ENCODE measurements at regions not wholly inside any gene's neighbourhood (a gene's known extent, or its start where the extent isn't known, plus 50 kb on each side); places are given as distances from the start of the nearest gene placed in this dataset.
A peak's percentile ranks its signal among the peaks of the same experiment; 100 is the strongest.

DNA sequence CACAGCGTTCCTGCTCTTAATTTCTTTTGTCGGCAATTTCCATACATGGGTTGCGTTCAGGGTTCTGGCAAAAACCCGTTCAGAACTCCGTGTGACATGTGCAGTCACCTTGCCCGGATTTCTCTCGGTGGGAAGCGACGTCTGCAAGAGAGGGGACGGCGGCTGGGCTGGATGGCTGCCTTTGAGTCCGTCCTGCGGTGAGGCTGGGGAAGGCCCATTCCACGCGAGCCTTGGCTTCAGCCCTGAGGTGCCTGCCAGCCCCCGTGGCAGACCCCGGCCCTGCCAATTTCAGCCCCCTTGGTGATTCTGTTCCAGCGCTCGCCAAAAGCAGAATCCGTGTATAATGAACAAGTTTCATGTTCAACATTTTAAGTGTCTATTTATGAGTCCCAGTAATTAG, 72.6 kb upstream of the TSHZ3 start:
- Histone ChIP-seq H3K4me1 (ENCODE audit: control insufficient read depth, insufficient read depth, low read length) (peaks cover 65% of the 10 kb centered on the region), H3K9ac (ENCODE audit: low read length) (peak overlapping the region; percentile 11), H3K27ac (ENCODE audit: low read depth, low read length) (no peak overlapping the region; the same call in 1 of the 2 replicates), H3K27me3 (ENCODE audit: control insufficient read depth, insufficient read depth, low read length) (no peaks in the 10 kb centered on the region), H3K9me3 (ENCODE audit: control insufficient read depth, insufficient read depth, low read depth, low read length) (no peaks in the 10 kb centered on the region), H3K36me3 (ENCODE audit: control insufficient read depth, insufficient read depth, low read length) (no peaks in the 10 kb centered on the region), H3K4me3 (ENCODE audit: low read depth, low read length) (no peak overlapping the region)

DNA sequence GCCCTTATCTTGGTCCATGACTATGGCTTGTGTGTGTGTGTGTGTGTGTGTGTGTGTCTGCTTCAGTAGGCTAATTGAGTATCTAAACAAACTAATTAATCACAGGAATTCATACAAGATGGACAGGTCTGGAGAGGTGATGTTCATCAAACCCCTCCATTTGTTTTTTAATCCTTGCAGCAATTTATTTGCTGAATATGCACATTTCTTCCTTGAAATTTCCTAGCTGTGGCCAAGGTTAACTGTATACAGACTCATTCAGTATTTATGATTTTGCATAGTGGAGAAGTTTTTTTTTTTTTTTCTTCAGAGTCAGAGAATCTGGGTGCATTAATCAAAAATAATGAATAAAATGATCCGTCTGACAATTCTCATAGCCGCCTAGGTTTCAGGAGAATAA, 74.7 kb upstream of the TSHZ3 start:
- Histone ChIP-seq H3K4me3 (ENCODE audit: low read depth, low read length) (no peak overlapping the region), H3K27me3 (ENCODE audit: control insufficient read depth, insufficient read depth, low read length) (no peaks in the 10 kb centered on the region), H3K27ac (ENCODE audit: low read depth, low read length) (no peak overlapping the region), H3K36me3 (ENCODE audit: control insufficient read depth, insufficient read depth, low read length) (no peaks in the 10 kb centered on the region), H3K4me1 (ENCODE audit: control insufficient read depth, insufficient read depth, low read length) (peaks cover 45% of the 10 kb centered on the region), H3K9me3 (ENCODE audit: control insufficient read depth, insufficient read depth, low read depth, low read length) (no peaks in the 10 kb centered on the region), H3K9ac (ENCODE audit: low read length) (no peak overlapping the region)

DNA sequence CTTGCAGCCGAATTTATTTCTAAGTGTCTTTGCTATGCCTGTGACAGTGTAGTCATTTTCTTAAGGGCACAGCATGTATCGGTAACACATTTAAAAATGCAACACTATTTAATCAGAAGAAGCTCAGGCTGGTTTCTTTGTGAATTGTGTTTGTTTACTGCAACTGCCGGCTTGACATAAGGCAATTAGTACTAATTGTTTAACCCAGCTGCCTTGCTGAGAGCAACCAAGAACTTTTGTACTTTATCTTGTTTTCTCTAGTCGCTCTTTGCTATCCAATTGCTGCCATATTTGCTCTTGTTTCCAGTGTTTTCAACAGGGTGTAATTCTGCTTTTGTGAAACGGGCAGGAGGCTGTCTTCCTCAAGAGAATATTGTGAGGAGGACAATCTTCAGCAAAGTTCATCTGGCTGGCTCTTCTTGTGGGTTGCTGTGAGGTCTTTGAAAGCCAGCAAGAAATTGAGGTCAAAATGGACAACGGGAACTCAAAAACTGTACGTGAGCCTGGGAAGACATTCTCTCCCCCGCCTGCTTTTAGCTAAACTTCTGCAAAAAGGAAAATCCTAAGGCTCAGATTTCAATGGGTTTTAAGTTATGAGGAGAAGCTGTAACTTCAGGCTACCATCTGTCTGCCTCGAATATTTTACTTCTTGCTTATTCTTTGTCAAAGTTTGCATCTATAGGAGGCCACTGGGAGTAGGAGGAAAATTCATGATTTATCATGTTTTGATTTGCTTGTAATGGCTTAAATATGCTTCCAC, 75.8 kb upstream of the TSHZ3 start:
- Histone ChIP-seq H3K36me3 (ENCODE audit: control insufficient read depth, insufficient read depth, low read length) (no peaks in the 10 kb centered on the region), H3K27me3 (ENCODE audit: control insufficient read depth, insufficient read depth, low read length) (no peaks in the 10 kb centered on the region), H3K4me1 (ENCODE audit: control insufficient read depth, insufficient read depth, low read length) (peaks cover 37% of the 10 kb centered on the region), H3K9me3 (ENCODE audit: control insufficient read depth, insufficient read depth, low read depth, low read length) (no peaks in the 10 kb centered on the region), H3K4me3 (ENCODE audit: low read depth, low read length) (no peak overlapping the region), H3K9ac (ENCODE audit: low read length) (no peak overlapping the region), H3K27ac (ENCODE audit: low read depth, low read length) (no peak overlapping the region)

DNA sequence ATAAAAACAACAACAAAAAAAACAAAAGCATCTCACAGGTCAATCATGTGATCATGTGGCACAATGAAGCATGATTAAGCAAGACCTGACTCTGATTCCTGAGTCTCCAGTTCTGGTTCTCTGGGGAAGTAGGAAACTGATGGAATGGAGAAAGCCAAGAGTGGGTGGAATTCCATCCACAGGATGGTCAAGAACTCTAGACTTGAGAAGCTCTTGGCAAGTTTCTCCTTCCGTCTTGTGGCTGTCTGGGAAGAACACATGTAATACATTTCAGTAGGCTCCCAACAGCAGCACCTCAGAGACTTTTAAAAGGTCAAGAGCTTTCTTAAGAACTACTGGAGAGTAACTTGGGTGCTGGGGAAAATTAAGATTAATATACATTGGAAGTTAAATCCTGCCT, 78.6 kb upstream of the TSHZ3 start:
- Histone ChIP-seq H3K4me3 (ENCODE audit: low read depth, low read length) (no peak overlapping the region), H3K4me1 (ENCODE audit: control insufficient read depth, insufficient read depth, low read length) (peaks cover 12% of the 10 kb centered on the region), H3K27ac (ENCODE audit: low read depth, low read length) (no peak overlapping the region), H3K9me3 (ENCODE audit: control insufficient read depth, insufficient read depth, low read depth, low read length) (no peaks in the 10 kb centered on the region), H3K36me3 (ENCODE audit: control insufficient read depth, insufficient read depth, low read length) (no peaks in the 10 kb centered on the region), H3K9ac (ENCODE audit: low read length) (no peak overlapping the region), H3K27me3 (ENCODE audit: control insufficient read depth, insufficient read depth, low read length) (no peaks in the 10 kb centered on the region)

DNA sequence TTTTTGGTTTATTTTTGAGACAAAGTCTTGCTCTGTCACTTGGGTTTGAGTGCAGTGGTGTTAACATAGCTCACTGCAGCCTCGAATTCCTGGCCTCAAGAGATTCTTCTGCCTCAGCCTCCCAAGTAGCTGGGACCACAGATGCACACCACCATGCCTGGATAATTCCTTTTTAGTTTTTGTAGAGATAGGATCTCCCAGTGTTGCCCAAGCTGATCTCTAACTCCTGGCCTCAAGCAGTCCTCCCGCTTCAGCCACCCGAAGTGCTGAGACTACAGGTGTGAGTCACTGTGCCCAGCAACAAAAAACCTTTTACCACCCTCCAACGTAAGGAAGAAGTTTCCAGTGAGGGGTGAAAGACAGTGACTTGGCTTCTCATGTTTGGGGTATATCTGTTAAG, 81.1 kb upstream of the TSHZ3 start:
- Histone ChIP-seq H3K36me3 (ENCODE audit: control insufficient read depth, insufficient read depth, low read length) (no peaks in the 10 kb centered on the region), H3K9me3 (ENCODE audit: control insufficient read depth, insufficient read depth, low read depth, low read length) (peaks cover 12% of the 10 kb centered on the region), H3K27ac (ENCODE audit: low read depth, low read length) (no peak overlapping the region), H3K27me3 (ENCODE audit: control insufficient read depth, insufficient read depth, low read length) (no peaks in the 10 kb centered on the region), H3K4me1 (ENCODE audit: control insufficient read depth, insufficient read depth, low read length) (peaks cover 3% of the 10 kb centered on the region; the same call in 1 of the 2 replicates), H3K4me3 (ENCODE audit: low read depth, low read length) (no peak overlapping the region), H3K9ac (ENCODE audit: low read length) (no peak overlapping the region)

DNA sequence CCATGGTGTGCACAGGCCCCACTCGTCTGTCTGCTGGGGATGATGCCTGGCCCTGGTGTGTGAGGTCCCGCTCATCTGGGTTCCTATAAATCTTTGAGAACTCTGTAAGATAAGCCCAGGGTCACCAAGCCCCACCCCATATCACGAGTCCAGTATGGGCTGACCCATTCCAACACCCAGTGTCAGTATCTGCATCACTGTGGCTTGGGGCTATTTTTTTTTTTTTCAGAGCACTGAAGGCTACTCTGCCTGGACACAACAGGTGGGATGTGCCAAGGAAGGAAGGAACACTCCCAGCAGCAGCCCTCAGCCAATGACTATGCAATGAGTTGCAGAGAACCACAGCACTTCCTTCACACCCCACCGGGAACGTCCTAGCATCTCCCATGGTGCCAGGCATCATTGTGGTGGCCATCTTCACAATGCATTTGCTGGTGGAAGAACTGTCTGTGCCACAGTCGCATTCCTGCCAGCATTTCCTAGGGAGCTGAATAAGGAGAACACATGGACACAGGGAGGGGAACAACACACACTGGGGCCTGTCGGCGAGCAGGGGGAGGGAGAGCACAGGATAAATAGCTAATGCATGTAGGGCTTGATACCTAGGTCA, 83.1 kb upstream of the TSHZ3 start:
- no peaks in the 10 kb centered on the region for H3K36me3 ChIP-seq (ENCODE audit: control insufficient read depth, insufficient read depth, low read length)
- no peaks in the 10 kb centered on the region for H3K4me1 ChIP-seq (ENCODE audit: control insufficient read depth, insufficient read depth, low read length)
- no peak overlapping the region for H3K27ac ChIP-seq (ENCODE audit: low read depth, low read length)
- no peak overlapping the region for H3K4me3 ChIP-seq (ENCODE audit: low read depth, low read length)
- no peak overlapping the region for H3K9ac ChIP-seq (ENCODE audit: low read length)
- H3K27me3 ChIP-seq (ENCODE audit: control insufficient read depth, insufficient read depth, low read length): no peaks in the 10 kb centered on the region
- peaks cover 16% of the 10 kb centered on the region for H3K9me3 ChIP-seq (ENCODE audit: control insufficient read depth, insufficient read depth, low read depth, low read length)

DNA sequence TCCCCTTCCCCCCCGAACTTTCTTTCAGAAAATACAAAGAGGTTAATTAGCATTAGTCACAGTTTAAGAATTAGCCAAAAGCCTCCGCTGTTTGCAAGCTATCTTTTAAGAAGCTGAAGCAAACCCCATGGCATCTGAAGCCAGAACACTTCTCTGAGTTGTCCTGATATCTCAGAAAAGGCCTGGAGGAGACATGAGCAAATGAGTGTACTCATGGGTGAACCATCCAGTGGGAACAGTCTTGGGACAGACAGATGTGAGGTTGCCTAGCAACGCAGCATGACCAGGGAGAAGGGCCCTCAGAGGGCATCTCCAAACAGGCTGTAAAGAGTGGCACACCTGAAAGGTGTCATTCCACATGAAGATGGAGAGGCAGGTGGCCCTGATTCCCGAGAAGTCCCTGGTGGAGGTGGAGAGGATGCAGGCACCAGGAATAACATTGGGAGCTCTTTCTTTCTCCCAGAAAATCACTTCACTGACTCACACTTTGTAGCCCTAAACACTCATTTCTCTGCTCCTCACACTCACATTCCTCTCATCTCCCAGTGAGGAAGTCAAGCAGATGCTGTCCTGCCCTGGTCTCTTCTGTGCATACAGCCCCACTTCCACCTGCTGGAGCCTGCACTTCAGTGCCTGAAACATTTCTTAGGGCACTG, 87.0 kb upstream of the TSHZ3 start:
- H3K27ac ChIP-seq (ENCODE audit: low read depth, low read length): no peak overlapping the region
- no peaks in the 10 kb centered on the region for H3K4me1 ChIP-seq (ENCODE audit: control insufficient read depth, insufficient read depth, low read length)
- H3K9ac ChIP-seq (ENCODE audit: low read length): no peak overlapping the region
- H3K4me3 ChIP-seq (ENCODE audit: low read depth, low read length): no peak overlapping the region
- H3K9me3 ChIP-seq (ENCODE audit: control insufficient read depth, insufficient read depth, low read depth, low read length): peaks cover 16% of the 10 kb centered on the region
- H3K36me3 ChIP-seq (ENCODE audit: control insufficient read depth, insufficient read depth, low read length): no peaks in the 10 kb centered on the region
- no peaks in the 10 kb centered on the region for H3K27me3 ChIP-seq (ENCODE audit: control insufficient read depth, insufficient read depth, low read length)

DNA sequence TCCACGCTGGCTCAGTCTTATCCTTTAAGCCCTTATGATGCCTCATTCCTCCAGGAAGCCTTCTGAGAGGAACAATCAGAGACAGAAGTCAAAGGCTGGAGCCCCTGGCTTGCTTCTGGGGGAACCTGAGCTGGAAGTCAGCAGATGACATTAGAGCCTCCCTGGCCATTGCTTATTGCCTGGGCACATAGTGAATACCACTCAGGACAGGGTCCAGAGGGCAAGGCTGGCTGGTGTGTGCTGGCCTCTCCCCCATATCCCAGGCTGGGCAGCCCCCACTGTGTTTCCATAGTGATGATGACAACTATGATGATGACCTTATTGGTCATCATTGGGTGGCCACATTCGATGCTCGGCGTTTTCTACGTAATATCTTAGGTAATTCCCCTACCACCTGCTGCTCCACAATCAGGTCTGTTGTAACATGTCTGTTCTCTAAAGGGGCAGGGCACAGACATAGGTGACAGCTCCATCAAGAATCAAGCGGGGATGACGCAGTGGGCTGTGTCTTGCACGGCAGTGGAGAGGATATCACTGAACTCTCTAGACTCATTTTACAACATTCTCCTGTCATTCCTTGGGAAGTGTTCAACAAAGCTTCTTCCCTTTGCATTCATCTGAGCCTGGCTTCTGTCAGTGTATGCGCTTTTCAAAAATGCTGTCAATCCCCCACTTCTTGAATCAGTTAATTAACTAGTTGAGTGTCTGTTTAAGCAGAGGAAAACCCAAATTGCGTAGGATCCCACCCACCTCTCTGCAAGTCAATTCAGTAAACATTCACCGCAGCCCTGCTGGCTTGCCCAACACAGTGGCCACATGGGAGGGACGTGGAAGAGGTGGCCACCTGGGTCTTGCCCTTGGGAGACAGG, 89.4 kb upstream of the TSHZ3 start:
- peaks cover 13% of the 10 kb centered on the region for H3K9me3 ChIP-seq (ENCODE audit: control insufficient read depth, insufficient read depth, low read depth, low read length)
- H3K4me1 ChIP-seq (ENCODE audit: control insufficient read depth, insufficient read depth, low read length): no peaks in the 10 kb centered on the region
- H3K9ac ChIP-seq (ENCODE audit: low read length): no peak overlapping the region
- H3K4me3 ChIP-seq (ENCODE audit: low read depth, low read length): no peak overlapping the region
- H3K36me3 ChIP-seq (ENCODE audit: control insufficient read depth, insufficient read depth, low read length): no peaks in the 10 kb centered on the region
- H3K27me3 ChIP-seq (ENCODE audit: control insufficient read depth, insufficient read depth, low read length): no peaks in the 10 kb centered on the region
- no peak overlapping the region for H3K27ac ChIP-seq (ENCODE audit: low read depth, low read length)

DNA sequence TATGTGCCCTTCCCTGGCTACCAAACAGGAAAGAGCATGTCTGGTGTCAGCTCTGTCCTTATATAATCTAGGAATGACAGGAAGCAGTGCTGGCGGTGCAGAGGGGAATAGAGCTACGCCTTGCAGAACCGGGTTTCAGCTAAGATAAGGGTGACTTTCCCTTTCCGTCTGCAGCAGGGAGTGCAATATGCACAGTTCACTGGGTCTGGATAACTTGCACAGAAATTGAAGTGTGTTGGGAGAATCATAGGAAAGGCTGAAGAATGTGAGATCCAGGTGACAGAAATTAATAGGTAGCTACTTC, 90.0 kb upstream of the TSHZ3 start:
- Histone ChIP-seq H3K4me3 (ENCODE audit: low read depth, low read length) (no peak overlapping the region), H3K27ac (ENCODE audit: low read depth, low read length) (no peak overlapping the region), H3K36me3 (ENCODE audit: control insufficient read depth, insufficient read depth, low read length) (no peaks in the 10 kb centered on the region), H3K27me3 (ENCODE audit: control insufficient read depth, insufficient read depth, low read length) (no peaks in the 10 kb centered on the region), H3K4me1 (ENCODE audit: control insufficient read depth, insufficient read depth, low read length) (no peaks in the 10 kb centered on the region), H3K9ac (ENCODE audit: low read length) (no peak overlapping the region), H3K9me3 (ENCODE audit: control insufficient read depth, insufficient read depth, low read depth, low read length) (peaks cover 10% of the 10 kb centered on the region; the same call in 1 of the 2 replicates)

DNA sequence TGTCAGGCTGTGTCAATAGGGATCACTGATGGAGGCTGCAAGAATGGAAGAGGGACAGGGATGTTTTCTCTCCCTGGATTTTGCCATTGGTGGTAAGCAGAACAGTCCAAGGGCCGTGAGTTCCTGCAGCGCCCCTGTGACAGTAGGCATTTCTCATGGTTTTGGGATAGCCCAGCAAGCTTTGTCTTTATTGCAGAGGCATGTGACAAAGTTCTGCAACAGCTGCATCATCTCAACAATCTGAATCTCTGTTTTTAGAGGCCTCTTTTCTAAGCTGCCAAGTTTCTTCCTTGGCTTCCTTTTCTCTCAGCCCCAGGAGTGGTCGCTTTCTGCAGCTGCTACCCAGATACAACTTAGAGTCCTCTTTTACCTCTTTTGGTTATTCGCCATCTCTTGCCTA, 95.7 kb upstream of the TSHZ3 start:
- H3K9me3 ChIP-seq (ENCODE audit: control insufficient read depth, insufficient read depth, low read depth, low read length): peaks cover 10% of the 10 kb centered on the region

DNA sequence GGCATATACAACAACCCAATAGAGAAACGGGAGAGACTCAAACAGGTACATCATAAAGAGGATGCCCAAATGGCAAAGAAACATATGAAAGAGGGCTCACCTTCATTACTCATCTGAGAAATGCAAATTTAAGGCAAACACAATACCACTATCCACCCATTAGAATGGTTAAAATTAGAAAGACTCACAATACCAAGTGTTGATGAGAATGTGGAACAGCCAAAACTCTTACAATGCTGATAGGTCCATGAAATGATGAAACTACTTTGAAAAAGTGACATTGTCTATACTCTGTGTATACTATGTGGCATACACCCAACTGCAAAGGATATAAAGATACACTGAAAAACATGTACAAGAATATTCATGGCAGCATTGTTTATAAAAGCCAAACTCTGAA, 96.2 kb upstream of the TSHZ3 start:
- H3K4me1 ChIP-seq (ENCODE audit: control insufficient read depth, insufficient read depth, low read length): no peaks in the 10 kb centered on the region
- no peaks in the 10 kb centered on the region for H3K36me3 ChIP-seq (ENCODE audit: control insufficient read depth, insufficient read depth, low read length)
- no peaks in the 10 kb centered on the region for H3K27me3 ChIP-seq (ENCODE audit: control insufficient read depth, insufficient read depth, low read length)
- H3K9me3 ChIP-seq (ENCODE audit: control insufficient read depth, insufficient read depth, low read depth, low read length): peaks cover 10% of the 10 kb centered on the region
- no peak overlapping the region for H3K27ac ChIP-seq (ENCODE audit: low read depth, low read length)
- H3K4me3 ChIP-seq (ENCODE audit: low read depth, low read length): no peak overlapping the region
- H3K9ac ChIP-seq (ENCODE audit: low read length): no peak overlapping the region

More for the DNA sequence above, 95.7 kb upstream of the TSHZ3 start:
- Histone ChIP-seq H3K27ac (ENCODE audit: low read depth, low read length) (no peak overlapping the region), H3K36me3 (ENCODE audit: control insufficient read depth, insufficient read depth, low read length) (no peaks in the 10 kb centered on the region), H3K27me3 (ENCODE audit: control insufficient read depth, insufficient read depth, low read length) (no peaks in the 10 kb centered on the region), H3K9ac (ENCODE audit: low read length) (no peak overlapping the region), H3K4me3 (ENCODE audit: low read depth, low read length) (no peak overlapping the region), H3K4me1 (ENCODE audit: control insufficient read depth, insufficient read depth, low read length) (no peaks in the 10 kb centered on the region)

All from HUES6 (cell line).